GM18499 (cell line): ENCODE measurements at regions not wholly inside any gene's neighbourhood (a gene's known extent, or its start where the extent isn't known, plus 50 kb on each side); places are given as distances from the start of the nearest gene placed in this dataset.

ENCODE experiments used
- ATAC-seq: cut with Tn5 transposase; IDR thresholded peaks from one replicate; pipeline ENCODE4 v1.9.1; 2021; ENCODE audit warnings: moderate number of reproducible peaks; ENCODE audit not compliant: insufficient read depth, unreplicated experiment

DNA sequence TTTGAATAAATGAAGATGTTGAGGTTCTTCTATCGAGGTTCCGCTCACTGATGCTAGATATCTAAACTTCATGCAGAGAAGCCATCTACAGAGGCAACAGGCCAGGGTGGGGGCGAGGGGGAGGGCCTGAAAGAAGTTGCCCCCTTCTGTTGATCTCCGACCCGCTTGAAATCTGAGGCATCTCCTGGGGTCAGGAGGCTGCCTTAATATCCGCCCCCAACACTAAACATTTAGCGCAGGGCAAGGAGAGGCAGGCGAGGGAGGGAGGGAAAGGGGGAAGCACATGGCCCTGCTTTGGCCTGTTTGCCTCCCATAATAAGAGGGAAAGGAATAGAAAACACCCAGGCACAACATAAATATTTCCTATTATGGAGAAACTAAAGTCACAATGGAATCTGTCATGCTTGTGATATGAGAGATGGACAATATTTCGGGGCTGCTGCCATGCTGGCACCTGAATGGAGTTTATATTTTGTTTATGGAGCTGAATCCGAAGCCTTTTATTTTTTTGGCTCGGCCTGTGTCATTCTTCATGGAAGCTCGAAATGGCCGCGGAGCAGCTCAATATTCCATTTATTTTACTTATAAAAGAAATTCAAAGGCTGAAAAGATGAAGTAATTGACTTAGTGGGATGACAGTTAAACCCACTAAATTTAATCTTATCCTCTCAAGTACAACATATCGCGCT, 221.1 kb downstream of the INSIG2 start:
- ATAC-seq: no peak

DNA sequence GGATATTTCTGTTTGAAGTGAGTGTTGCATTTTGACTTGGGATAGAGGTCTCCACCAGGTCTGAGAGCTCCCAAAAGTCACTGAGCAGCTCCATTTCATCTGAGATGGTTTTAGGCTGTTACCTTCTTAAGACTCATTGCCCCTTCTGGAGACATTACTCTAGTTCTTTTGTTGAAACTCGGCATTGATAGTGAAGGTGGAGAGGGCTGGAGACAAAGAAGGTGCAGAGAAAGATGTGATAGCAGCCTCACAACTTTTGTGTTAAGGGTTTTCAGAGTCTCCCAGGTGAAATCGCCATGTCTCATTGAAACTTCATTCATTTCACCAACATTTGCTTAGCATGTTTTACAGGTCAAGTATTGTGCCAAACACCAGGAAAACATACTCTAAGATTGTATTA, 219.6 kb downstream of the INSIG2 start:
- ATAC-seq: no peak

DNA sequence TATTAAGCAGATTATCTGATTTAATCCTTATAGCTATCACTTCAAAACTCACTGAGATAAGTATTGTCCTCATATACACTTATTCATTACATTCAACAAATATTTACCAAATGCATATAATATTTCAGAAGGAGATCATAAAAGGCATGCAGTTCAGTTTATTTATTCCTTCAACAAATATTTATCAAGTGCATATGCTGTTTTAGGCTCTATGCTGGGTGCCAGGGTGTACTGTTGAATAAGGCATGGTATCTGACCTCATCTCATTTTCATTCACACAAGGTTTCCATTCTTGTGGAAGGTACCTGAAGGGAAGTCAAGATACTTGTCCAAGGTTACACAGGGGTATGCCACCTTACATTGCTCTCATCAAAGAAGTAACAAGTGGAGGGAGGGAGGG, 213.0 kb downstream of the INSIG2 start:
- ATAC-seq: no peak

DNA sequence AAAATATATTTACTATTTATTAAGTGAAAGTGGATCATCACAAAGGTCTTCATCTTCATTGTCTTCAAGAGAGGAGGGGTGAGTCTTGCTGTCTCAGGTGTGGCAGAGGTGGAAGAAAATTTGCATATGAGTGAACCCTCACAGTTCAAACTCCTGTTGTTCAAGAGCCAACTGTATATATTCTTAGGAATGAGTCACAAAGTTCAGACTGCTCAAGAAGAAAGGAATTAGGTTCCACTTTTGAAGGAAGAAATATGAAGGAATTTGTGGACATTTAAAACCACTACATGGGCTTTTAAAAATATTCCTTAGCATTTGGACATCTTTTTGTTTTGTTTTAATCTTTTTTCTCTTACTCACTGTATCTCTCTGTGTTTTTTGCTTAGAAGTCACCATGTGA, 212.6 kb downstream of the INSIG2 start:
- no peak for ATAC-seq

DNA sequence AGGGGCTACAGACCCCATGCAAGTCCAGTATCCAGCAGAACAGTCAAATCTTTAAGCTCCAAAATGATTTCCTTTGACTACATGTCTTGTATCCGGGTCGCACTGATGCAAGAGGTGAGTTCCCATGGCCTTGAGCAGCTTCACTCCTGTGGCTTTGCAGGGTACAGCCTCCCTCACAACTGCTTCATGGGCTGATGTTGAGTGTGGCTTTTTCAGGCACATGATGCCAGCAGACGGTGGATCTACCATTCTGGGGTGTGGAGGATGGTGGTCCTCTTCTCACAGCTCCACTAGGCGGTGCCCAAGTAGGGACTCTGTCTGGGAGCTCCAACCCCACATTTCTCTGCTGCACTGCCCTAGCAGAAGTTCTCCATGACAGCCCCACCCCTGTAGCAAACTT, 208.4 kb downstream of the INSIG2 start:
- no peak for ATAC-seq

DNA sequence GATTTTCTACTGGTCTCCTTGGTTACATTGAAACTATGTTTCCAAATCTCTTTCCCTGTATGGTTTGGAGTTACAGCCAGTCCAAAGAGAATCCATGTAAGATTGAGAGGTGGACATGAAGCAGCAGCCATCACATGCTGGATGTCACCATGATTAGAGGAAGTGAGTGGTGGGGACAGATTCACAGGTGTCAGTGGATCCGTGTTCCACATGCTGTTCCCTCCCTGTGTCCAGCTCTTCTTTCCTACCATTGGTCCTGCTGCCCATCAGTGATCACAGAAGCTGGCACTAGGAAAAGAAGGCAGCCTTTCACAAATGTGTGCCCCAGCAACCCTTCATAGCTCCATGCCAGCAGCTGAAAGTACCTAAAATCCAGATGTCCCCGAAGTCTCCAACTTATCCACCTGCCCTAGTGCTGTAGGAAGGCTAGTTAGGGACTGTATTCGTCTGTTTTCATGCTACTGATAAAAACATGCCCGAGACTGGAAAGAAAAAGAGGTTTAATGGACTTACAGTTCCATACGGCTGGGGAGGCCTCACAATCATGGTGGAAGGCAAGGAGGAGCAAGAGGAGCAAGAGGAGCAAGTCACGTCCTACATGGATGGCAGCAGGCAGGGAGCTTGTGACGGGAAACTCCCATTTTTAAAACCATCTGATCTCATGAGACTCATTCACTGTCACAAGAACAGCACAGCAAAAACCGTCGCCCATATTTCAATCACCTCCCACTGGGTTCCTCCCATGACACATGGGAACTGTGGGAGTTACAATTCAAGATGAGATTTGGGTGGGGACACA, 207.5 kb downstream of the INSIG2 start:
- no peak for ATAC-seq

DNA sequence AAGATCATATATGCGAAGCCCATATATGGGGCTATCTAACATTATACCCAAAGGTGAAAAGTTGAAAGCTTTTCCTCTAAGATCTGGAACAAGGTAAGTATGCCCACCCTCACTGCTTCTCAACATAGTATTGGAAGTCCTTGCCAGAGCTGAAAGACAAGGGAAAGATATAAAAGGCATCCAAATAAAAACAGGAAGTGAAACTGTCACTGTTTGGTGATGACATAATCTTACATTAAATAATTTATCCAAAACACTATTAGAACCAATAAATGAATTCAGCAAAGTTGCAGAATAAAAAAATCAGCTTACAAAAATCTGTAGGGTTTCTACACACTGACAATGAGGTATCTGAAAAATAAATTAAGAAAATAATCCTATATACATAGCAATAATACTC, 205.8 kb downstream of the INSIG2 start:
- no peak for ATAC-seq

DNA sequence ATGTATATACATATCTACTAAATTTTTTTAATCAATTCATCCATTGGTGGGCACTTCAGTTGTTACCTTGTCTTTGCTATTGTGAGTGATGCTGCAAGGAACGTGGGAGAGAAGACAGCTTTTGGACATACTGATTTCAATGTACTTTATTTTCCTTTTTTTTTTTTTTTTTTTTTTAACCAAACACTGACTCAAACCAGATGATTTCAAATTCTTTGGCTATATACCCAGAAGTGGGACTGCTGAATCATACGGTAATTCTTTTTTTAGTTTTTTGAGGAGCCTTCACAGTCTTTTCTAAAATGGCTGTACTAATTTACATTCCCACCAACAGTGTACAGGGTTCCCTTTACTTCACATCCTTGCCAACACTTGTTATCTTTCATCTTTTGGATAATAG, 204.7 kb downstream of the INSIG2 start:
- ATAC-seq: no peak

DNA sequence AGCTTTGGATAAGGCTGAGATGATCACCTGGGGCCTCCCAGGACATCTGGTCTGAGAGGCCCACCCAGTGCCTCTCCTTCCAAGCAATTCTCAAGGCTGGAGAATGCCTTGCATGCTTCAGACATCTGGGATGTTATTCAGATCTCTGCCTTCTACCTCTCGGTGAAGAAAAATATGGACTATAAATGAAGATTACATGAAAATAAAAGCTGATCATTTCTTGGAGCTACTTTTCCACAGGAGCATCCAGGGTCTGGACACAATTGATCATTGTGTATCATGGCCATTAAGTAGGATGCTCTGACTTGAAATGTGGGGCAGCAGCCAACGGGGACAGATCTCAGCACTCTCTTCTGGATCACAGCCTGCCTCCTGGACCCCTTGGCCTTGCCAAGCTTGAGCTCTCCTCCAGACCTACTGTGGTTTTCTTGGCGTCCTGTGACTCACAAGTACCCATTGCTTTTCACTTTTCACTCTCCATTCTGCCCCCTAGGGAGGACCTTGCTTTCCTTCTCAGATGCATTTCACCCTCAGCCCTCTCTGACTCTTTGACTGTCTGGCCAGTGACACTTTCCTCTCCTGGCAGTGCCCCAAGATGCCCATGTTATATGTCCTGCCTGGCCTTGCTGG, 203.1 kb downstream of the INSIG2 start:
- no peak for ATAC-seq

DNA sequence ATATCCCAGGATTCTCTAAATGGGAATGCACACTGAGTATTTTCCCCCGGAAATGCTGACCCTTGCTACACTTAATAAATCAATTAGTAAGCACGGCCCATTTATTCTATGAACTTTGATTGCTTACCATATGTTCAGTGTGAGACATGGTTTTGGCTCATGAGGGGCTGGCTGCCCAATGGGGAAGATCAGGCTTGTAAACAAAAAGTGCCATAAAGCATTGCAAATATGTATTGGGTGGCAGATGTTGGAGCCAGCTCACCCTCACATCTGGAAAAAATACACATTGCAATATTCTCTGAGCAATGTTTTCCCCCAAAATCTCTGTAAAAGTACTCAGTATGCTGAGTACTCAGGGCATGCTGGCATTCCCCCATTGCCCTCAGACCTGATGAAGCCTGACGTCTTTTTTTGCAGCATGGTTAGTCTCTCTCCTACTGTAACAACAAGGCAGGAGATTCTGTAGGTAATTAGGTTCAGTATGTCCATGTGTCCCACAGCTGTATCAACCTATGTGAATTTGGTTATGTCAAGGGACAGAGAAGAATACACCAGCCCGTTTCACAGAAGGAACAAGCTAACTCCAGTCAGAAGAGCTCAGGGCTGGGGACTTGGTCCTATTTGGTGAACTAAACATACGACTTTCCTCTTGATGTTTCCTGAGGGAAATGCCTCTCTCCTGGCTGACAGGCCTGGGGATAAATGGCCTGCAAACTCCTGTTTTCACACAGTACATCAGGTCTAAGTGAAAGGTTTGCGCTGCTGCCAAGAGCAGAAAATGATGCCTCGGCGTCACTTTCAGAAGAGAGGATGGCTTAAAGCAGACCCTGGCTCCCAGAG, 202.4 kb downstream of the INSIG2 start:
- no peak for ATAC-seq

DNA sequence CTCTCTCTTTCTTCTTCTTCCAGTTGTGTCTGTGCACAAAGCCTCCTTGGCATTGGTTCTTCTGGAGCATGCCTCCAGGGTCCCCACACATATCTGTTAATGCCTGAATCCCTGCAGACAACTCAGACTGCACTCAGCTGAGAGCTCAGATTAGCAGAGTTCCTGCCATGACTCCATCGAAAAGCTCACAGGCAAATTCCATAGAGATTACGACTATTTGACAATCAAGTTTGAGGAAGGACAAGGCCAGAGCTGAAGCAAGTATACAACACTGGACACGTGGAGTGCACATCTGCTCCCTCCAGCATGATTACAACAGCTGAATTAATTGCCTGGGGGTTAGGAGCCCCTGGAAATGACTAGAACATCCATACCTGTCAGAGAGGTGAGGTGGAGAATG, 190.7 kb downstream of the INSIG2 start:
- ATAC-seq: no peak

DNA sequence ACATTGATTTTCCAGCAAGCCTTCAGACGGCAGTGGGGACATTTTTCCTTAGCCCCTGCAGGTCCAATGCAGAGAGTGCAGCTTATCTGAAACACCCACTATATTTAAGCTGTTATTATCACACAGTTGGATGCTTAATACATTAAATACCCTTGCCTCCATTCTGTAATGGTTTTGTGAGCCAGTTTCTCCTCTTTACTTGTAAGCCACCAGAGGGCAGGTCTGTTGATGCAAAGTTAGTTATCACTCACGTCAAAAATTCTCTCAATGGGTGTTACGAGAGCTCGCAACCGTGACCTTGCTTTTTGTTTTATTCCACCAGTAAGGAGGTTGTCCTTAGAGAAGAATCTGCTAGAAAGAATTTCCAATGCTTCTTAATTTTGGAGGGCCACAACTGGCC, 189.8 kb downstream of the INSIG2 start:
- ATAC-seq: no peak

DNA sequence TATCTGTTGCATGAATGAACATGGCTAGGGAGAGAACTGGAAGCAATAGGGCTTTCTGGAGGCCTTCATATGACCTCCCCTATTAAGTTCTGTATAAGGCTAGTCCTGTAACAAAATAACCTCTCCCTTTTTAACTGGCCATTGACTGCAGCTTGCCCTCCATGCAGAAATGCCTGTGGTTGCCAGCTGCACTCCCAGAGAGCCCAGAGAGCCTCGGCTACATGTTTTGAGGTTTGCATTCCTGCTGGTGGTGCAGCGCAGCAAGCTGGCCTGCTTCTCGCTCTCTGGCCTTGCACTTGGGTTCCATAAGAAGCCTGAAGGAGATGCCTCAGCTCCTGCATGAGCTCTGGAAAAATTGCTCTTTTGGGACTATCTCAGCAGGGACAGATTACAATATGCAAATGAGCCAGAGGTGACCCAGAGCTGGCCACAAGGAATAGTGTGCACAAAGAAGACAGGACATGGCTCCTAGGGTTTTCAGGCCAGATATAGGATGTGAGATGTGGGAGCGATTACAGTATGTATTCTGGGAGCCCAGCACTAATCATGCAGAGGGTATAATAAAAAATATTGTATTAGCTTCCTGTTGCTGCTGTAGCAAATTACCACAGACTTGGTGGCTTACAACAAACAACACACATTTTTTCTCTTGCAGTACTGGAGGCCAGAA, 186.7 kb downstream of the INSIG2 start:
- no peak for ATAC-seq

DNA sequence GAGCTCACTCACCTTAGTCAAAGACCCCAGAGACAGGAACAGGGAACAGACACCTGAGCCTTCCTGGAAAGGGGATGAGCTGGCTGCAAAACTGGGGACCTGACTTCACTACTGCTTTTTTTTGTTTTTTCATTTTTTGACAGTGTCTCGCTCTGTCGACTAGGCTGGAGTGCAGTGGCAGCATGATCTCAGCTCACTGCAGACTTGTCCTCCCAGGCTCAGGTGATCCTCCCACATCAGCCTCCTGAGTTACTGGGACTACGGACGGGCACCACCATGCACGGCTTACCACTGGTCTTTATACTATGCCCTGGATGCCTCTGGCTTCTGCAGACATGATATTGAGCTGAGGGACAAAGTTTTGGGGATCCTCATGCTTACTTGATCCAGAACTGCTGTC, 184.1 kb downstream of the INSIG2 start:
- ATAC-seq: no peak

DNA sequence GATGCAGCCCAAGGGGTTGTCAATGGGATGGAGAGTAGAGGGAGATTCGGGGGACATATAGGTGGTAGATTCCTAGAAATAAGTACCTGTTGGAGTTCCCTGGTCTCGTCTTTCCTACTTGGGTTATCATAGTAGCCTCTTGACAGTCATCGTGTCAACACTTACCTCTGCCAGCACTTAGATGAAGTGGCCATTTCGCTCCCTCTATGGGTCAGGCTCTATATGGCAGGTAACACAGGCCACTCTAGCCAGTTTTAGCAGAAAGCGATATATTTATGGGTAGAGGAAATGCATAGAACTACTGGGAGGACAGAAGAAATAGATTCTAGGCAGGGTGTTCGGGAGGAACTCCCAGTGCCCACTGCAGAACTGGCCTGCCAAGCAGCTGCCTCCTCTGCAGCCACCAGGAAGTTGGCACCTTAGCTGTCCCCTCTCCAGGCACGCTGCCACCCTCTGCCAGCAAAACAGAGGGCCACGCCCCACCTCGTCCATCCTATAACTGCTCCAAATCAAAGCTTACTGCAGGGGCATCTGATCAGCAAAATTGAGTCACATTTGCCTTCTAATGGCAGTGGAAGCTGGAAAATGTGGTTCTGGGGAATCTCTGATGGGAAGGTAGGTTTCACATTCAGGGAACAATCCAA, 181.3 kb downstream of the INSIG2 start:
- no peak for ATAC-seq

DNA sequence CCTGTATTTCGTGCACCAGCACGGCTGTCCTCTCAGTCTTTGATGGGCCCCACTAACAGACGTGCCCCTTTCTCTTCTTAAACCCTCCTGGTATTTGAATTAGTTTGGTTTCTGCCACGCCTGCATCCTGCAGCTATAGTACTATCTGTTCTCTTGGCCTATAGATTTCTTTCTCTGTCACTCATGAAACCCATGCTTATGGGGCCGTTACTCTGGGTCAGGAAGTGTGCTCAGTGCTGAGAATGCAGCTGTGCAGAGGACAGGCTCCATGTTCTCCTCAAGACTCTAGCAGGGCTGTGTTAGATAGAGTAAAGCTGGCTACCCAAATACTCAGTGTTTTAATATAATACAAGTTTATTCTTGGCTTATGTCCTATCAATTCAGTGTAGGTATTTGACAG, 180.0 kb downstream of the INSIG2 start:
- ATAC-seq: no peak

DNA sequence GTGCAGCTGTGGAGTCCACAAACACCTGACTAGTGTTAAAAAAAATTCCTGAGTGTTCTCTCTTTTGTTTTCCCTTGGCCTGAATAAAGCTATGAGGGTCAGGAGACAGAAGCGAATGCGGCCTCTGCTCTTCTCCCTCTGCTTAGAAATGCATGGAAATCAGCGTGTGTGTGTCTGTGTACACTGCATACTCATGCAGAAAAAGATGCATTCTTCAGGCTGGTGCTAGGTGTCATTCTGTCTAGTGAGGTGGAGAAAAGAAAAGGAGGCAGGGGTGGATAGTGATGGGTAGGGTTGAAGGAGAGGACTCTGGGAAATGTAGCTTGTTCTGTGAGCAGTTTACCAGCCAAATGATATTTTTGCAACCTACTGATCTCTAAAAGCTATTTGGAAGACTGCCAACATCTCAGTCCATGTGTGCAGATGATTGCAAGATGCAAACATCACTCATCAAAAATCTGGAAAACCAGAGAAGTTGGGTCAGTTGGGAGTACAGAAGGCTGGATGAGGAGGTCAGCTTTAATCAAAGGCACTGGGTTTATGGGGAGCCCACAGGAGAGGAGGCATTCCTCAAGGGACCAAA, 177.7 kb downstream of the INSIG2 start:
- ATAC-seq: no peak

DNA sequence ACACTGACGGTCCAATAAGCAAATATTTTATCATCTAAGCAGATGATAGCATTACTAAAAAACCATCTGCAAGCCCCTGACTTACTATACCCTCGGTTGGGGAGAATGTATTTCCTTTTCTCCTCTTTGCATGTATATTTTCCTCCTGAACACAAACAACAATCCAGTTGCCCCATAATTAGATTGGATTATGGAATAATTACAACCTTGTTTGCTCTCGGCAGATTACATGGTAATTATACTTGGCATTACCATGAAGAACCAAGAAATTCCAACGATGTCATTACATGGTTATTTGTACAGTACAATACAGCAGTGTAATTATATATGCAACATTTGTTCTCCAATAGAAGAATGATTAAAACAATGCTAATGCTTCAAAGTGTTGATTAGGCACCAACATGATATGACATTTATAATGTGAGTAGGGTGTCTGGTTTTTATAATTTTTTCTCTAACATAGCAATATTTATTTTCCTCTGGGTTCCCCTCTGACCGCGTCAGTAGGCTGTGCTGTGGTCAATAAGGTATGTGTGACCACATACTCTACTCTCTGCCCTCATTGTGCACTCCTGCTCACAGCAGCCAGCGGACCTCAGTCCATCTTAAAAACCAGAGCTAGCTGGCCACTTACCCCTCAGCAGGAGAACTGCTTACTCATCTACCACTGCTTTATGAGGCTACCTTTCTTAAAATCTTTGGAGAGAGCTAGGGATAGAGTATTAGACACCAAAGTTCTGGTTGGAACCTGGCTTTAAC, 176.1 kb downstream of the INSIG2 start:
- no peak for ATAC-seq

DNA sequence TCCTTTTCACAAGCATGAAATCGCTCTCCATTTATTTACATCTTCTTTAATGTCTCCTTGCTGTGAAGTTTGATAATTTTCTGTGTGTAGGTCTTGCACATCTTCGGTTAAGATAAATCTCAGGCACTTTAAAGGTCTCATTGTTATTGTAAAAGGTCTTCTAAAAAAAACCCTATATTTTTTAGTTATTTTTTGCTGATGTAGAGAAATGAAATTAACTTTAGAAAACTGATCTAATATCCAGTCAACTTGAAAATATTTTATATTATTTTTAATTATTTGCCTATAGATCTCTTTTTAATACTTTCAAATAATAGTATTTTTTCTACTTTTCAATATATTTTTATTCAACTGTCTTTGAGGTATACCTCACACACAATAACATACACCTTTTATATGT, 169.4 kb downstream of the INSIG2 start:
- ATAC-seq: no peak
